HL-60 (cell line): ENCODE measurements at regions not wholly inside any gene's neighbourhood (a gene's known extent, or its start where the extent isn't known, plus 50 kb on each side); places are given as distances from the start of the nearest gene placed in this dataset.

ENCODE experiments used
- CTCF ChIP-seq: IDR thresholded peaks from one replicate; pipeline ENCODE4 v1.5.1; 2011; ENCODE audit warnings: low read length, control low read depth, inconsistent platforms; ENCODE audit not compliant: insufficient read depth
- POLR2AphosphoS5 ChIP-seq: IDR thresholded peaks from 2 replicates; pipeline ENCODE4 v1.6.1; 2012; ENCODE audit warnings: low read depth
- REST ChIP-seq: IDR thresholded peaks from 2 replicates; pipeline ENCODE4 v1.6.1; 2012; ENCODE audit warnings: low read depth; ENCODE audit not compliant: insufficient replicate concordance

GRCh38 chr12:88362439-88362838 lies 217.8 kb downstream of the KITLG start:
- TF ChIP-seq CTCF: no peak
- no peak for TF ChIP-seq REST
- TF ChIP-seq POLR2AphosphoS5: no peak
